GM12878 (cell line): ENCODE measurements at regions not wholly inside any gene's neighbourhood (a gene's known extent, or its start where the extent isn't known, plus 50 kb on each side); places are given as distances from the start of the nearest gene placed in this dataset.

ENCODE experiments used
- ATF7 ChIP-seq: fragments of 450-650 bp; IDR thresholded peaks from 2 replicates; pipeline ENCODE4 v1.6.1; 2016; ENCODE audit warnings: low read depth, mild to moderate bottlenecking
- BMI1 ChIP-seq: fragments of 450-650 bp; IDR thresholded peaks from 2 replicates; pipeline ENCODE4 v1.6.1; 2016; ENCODE audit warnings: mild to moderate bottlenecking, moderate library complexity, borderline replicate concordance
- BRCA1 ChIP-seq: IDR thresholded peaks from 2 replicates; pipeline ENCODE4 v1.6.1; 2011; ENCODE audit warnings: low read depth, low read length, improper control_type of control experiment
- ETV6 ChIP-seq, 2 experiments: fragments of 450-650 bp in 1 of 2; IDR thresholded peaks in 1 of 2; conservative IDR thresholded peaks in 1 of 2; 2 replicates each; pipeline ENCODE4 v1.6.1; 2014; ENCODE audit warnings: antibody characterized with exemption in 1 of 2, borderline replicate concordance in 1 of 2, low read depth in 1 of 2, mild to moderate bottlenecking in 1 of 2, moderate library complexity in 1 of 2
- FOXM1 ChIP-seq: IDR thresholded peaks from 2 replicates; pipeline ENCODE4 v1.6.1; 2012; ENCODE audit warnings: low read depth, mild to moderate bottlenecking, inconsistent platforms, low read length, moderate library complexity
- GATAD2B ChIP-seq: fragments of 450-650 bp; conservative IDR thresholded peaks from 2 replicates; pipeline ENCODE4 v1.6.1; 2017; ENCODE audit warnings: low read depth, mild to moderate bottlenecking, moderate library complexity
- JUNB ChIP-seq: IDR thresholded peaks from 2 replicates; pipeline ENCODE4 v1.6.1; 2016; ENCODE audit warnings: antibody characterized with exemption, mild to moderate bottlenecking
- LARP7 ChIP-seq: fragments of 450-650 bp; IDR thresholded peaks from 2 replicates; pipeline ENCODE4 v1.6.1; 2017; ENCODE audit warnings: mild to moderate bottlenecking
- NFXL1 ChIP-seq: fragments of 450-650 bp; IDR thresholded peaks from 2 replicates; pipeline ENCODE4 v1.6.1; 2017; ENCODE audit warnings: antibody characterized with exemption, mild to moderate bottlenecking, borderline replicate concordance
- SIN3A ChIP-seq: IDR thresholded peaks from 2 replicates; pipeline ENCODE4 v1.6.1; 2012; ENCODE audit warnings: low read depth, low read length, improper control_type of control experiment
- SREBF1 ChIP-seq: IDR thresholded peaks from 2 replicates; pipeline ENCODE4 v1.6.1; 2012; ENCODE audit warnings: mild to moderate bottlenecking, low read length
- ZNF24 ChIP-seq: fragments of 450-650 bp; IDR thresholded peaks from 2 replicates; pipeline ENCODE4 v1.6.1; 2017; ENCODE audit warnings: antibody characterized with exemption, mild to moderate bottlenecking
- TF ChIP-seq, protein P1 (sequence below): IDR thresholded peaks from 2 replicates; pipeline ENCODE4 v1.6.1; 2012; ENCODE audit warnings: mild to moderate bottlenecking, low read depth, low read length
- TF ChIP-seq, protein P2 (sequence below): fragments of 450-650 bp; IDR thresholded peaks from 2 replicates; pipeline ENCODE4 v1.6.1; 2017; ENCODE audit warnings: antibody characterized with exemption, mild to moderate bottlenecking, moderate library complexity
- TF ChIP-seq, protein P3 (sequence below): fragments of 450-650 bp; IDR thresholded peaks from 2 replicates; pipeline ENCODE4 v1.6.1; 2017; ENCODE audit warnings: mild to moderate bottlenecking, moderate library complexity
- TF ChIP-seq, protein P4 (sequence below): fragments of 450-650 bp; formaldehyde crosslinking; IDR thresholded peaks from 2 replicates; pipeline ENCODE4 v1.4.0; 2022; ENCODE audit warnings: mild to moderate bottlenecking, moderate library complexity

DNA sequence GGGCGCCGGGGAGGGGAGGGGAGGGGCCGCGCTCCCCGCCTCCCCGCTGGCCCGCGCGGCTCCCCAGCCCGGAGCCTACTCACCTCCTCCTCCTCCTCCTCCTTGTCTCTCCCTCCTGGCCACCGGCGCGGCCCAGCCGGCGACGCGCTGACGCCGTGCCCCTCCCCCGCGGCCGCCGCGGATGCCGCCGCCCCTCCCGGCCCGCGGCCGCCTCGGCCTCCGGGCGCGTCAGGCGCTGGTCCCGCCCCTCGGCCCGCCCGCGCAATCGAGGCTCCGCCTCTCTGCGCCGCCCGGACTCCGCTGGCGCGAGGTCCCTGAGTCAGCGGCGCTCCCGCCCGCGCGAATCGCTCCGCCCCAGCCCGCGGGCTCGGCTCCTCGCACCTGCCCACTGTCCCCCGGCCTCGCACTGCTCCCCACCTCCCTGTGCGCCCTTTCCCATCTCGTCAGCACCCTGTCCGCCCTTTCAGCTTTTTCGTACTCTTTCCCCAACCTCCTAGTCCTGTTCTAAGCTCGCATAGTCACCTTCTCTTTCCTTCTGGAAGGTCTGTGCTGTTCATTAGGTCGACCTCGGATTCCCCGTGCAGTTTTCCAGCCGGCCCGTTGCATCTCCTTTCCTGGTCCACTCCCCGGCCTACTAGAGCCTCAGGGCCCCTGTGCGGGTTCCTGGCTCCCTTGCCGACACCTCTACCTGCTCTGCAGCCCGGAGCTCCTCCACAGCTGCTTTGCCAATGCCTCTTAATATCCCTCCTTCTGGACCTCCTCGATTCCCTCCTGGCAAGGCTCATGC is 187.4 kb downstream of the ZEB2 start (continued):
- TF ChIP-seq, protein P1, sequence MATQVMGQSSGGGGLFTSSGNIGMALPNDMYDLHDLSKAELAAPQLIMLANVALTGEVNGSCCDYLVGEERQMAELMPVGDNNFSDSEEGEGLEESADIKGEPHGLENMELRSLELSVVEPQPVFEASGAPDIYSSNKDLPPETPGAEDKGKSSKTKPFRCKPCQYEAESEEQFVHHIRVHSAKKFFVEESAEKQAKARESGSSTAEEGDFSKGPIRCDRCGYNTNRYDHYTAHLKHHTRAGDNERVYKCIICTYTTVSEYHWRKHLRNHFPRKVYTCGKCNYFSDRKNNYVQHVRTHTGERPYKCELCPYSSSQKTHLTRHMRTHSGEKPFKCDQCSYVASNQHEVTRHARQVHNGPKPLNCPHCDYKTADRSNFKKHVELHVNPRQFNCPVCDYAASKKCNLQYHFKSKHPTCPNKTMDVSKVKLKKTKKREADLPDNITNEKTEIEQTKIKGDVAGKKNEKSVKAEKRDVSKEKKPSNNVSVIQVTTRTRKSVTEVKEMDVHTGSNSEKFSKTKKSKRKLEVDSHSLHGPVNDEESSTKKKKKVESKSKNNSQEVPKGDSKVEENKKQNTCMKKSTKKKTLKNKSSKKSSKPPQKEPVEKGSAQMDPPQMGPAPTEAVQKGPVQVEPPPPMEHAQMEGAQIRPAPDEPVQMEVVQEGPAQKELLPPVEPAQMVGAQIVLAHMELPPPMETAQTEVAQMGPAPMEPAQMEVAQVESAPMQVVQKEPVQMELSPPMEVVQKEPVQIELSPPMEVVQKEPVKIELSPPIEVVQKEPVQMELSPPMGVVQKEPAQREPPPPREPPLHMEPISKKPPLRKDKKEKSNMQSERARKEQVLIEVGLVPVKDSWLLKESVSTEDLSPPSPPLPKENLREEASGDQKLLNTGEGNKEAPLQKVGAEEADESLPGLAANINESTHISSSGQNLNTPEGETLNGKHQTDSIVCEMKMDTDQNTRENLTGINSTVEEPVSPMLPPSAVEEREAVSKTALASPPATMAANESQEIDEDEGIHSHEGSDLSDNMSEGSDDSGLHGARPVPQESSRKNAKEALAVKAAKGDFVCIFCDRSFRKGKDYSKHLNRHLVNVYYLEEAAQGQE: no peak
- TF ChIP-seq ZNF24 (no peak), ETV6 (conservative IDR thresholded peaks at IDR 0.05 in 1 of 2, IDR thresholded peaks at IDR 0.05 in 1 of 2; ENCODE audit: borderline replicate concordance in 1 of 2, low read depth in 1 of 2) (no peak), BRCA1 (no peak), JUNB (no peak), SIN3A (no peak), SREBF1 (no peak), NFXL1 (no peak), FOXM1 (no peak), GATAD2B (0 out of 2 replicates have a peak, but pooled peaks have one; percentile 17), BMI1 (no peak), LARP7 (no peak; the same call in 1 of the 2 replicates), ATF7 (no peak)
- TF ChIP-seq, protein P2, sequence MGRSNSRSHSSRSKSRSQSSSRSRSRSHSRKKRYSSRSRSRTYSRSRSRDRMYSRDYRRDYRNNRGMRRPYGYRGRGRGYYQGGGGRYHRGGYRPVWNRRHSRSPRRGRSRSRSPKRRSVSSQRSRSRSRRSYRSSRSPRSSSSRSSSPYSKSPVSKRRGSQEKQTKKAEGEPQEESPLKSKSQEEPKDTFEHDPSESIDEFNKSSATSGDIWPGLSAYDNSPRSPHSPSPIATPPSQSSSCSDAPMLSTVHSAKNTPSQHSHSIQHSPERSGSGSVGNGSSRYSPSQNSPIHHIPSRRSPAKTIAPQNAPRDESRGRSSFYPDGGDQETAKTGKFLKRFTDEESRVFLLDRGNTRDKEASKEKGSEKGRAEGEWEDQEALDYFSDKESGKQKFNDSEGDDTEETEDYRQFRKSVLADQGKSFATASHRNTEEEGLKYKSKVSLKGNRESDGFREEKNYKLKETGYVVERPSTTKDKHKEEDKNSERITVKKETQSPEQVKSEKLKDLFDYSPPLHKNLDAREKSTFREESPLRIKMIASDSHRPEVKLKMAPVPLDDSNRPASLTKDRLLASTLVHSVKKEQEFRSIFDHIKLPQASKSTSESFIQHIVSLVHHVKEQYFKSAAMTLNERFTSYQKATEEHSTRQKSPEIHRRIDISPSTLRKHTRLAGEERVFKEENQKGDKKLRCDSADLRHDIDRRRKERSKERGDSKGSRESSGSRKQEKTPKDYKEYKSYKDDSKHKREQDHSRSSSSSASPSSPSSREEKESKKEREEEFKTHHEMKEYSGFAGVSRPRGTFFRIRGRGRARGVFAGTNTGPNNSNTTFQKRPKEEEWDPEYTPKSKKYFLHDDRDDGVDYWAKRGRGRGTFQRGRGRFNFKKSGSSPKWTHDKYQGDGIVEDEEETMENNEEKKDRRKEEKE: 0 out of 2 replicates have a peak, but pooled peaks have one; percentile 29
- TF ChIP-seq, protein P3, sequence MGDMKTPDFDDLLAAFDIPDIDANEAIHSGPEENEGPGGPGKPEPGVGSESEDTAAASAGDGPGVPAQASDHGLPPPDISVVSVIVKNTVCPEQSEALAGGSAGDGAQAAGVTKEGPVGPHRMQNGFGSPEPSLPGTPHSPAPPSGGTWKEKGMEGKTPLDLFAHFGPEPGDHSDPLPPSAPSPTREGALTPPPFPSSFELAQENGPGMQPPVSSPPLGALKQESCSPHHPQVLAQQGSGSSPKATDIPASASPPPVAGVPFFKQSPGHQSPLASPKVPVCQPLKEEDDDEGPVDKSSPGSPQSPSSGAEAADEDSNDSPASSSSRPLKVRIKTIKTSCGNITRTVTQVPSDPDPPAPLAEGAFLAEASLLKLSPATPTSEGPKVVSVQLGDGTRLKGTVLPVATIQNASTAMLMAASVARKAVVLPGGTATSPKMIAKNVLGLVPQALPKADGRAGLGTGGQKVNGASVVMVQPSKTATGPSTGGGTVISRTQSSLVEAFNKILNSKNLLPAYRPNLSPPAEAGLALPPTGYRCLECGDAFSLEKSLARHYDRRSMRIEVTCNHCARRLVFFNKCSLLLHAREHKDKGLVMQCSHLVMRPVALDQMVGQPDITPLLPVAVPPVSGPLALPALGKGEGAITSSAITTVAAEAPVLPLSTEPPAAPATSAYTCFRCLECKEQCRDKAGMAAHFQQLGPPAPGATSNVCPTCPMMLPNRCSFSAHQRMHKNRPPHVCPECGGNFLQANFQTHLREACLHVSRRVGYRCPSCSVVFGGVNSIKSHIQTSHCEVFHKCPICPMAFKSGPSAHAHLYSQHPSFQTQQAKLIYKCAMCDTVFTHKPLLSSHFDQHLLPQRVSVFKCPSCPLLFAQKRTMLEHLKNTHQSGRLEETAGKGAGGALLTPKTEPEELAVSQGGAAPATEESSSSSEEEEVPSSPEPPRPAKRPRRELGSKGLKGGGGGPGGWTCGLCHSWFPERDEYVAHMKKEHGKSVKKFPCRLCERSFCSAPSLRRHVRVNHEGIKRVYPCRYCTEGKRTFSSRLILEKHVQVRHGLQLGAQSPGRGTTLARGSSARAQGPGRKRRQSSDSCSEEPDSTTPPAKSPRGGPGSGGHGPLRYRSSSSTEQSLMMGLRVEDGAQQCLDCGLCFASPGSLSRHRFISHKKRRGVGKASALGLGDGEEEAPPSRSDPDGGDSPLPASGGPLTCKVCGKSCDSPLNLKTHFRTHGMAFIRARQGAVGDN: peak; percentile 51; the same call in 1 of the 2 replicates
- TF ChIP-seq, protein P4, sequence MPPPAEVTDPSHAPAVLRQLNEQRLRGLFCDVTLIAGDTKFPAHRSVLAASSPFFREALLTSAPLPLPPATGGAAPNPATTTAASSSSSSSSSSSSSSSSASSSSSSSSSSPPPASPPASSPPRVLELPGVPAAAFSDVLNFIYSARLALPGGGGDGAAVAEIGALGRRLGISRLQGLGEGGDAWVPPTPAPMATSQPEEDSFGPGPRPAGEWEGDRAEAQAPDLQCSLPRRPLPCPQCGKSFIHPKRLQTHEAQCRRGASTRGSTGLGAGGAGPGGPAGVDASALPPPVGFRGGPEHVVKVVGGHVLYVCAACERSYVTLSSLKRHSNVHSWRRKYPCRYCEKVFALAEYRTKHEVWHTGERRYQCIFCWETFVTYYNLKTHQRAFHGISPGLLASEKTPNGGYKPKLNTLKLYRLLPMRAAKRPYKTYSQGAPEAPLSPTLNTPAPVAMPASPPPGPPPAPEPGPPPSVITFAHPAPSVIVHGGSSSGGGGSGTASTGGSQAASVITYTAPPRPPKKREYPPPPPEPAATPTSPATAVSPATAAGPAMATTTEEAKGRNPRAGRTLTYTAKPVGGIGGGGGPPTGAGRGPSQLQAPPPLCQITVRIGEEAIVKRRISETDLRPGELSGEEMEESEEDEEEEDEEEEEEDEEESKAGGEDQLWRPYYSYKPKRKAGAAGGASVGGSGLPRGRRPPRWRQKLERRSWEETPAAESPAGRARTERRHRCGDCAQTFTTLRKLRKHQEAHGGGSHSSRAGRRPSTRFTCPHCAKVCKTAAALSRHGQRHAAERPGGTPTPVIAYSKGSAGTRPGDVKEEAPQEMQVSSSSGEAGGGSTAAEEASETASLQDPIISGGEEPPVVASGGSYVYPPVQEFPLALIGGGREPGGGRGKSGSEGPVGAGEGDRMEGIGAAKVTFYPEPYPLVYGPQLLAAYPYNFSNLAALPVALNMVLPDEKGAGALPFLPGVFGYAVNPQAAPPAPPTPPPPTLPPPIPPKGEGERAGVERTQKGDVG (CRISPR knock-in tag): no peak
